ENCODE measurements at regions not wholly inside any gene's neighbourhood (a gene's known extent, or its start where the extent isn't known, plus 50 kb on each side); places are given as distances from the start of the nearest gene placed in this dataset.
"Not testable (repeated sequence)": the region's sequence is repeated elsewhere in the genome, so short reads cannot be mapped to it uniquely, and the experiment has no call there.

GRCh38 chr1:195909061-195909460, 699.2 kb downstream of the KCNT2 start:
- no peak for DNase-seq

DNA sequence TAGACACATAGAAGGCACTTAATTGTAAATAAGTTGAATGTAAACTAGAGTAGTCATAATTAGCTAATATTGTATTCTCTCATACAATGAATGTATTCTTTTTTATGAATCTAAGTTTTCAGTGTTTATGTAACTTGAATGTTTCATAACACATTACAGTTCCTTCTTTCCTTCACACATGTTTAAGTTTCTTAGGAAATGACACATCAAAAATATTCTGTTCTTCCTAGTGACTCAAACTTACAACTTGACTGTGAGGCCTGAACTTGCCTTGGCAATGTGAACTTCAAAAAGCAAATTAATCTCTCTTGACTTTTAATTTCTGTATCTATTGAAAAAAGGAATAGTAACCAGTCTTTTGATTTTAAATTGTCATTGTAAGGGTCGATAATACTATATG, 700.1 kb downstream of the KCNT2 start:
- DNase-seq, result no peak

DNA sequence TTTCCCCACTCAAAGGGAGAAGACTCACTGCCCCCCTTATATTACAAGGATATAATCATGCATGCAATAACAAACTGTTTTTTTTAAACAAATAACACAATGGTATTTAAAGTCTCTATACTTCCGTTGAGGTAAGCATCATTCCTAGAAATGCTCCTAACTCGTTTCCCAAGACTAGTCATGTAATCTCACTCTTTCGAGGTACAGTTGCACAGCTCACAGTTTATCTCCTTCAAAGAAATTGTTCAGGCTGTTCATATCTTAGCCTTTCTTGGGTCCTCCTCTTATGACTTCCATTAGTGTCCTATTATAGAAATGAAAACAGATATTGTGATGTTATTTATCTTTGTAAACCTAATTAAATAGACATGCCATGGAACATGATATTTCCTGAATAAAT, 705.0 kb downstream of the KCNT2 start:
- no peak for DNase-seq

- DNase-seq, result no peak
Observed at GRCh38 chr1:195902779-195903178, 705.5 kb downstream of the KCNT2 start.

GRCh38 chr1:195899762-195900352, 708.4 kb downstream of the KCNT2 start:
- no peak for DNase-seq

DNA sequence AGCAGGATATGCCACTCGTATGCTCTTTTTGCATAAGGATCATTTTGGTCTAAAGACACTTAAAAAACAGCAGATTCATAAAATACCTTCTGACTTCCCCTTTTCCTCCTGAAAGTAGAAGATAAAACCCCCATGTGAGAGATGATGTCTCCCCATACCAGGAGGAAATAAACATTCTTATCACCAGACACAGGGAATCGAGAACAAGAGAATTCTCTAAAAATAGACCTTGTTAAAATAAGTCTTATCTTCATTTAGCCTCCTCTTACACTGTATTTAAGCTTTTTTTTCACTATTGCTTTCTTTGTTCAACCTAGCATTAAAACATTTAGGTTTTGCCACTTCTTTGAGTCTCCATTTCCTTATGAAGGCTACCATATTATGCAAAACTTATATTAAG, 709.3 kb downstream of the KCNT2 start:
- DNase-seq, result no peak

DNA sequence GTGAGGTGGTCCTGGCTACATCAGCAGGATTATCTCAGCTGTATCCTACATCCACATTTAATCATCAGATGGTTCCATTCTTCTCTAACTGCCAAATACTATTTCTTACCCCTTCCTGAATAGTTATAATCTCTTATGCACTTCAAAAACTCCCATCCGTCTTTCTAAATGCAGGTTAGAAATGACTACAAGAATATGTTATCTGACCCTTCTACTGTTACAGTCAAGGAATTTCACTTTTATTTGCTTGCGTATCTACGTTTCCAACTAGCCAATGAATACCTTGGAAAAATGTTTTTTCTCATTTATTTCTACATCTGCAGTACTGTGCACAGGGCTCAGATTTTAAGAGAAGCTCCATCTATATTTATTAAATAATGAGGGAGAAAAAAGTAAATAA, 709.9 kb downstream of the KCNT2 start:
- DNase-seq, result no peak

DNA sequence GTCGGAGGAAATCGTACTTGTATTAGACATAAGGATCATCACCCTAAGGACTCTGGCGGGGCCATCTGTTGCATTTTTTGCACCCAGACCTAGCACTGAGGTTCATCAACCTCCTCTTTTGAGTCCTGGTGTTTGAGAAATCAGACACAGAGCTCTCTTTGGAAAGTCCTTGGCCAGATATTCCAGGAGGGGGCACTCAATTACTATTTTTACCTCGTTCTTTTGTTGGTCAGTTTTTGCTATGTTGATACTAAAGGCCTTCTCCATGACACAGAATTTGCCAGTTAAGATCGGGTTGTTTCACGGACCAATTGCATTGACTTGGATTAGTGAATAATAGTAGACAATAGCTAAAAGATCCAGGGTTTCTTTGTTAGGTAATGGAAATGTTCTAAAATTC, 711.2 kb downstream of the KCNT2 start:
- no peak for DNase-seq

DNA sequence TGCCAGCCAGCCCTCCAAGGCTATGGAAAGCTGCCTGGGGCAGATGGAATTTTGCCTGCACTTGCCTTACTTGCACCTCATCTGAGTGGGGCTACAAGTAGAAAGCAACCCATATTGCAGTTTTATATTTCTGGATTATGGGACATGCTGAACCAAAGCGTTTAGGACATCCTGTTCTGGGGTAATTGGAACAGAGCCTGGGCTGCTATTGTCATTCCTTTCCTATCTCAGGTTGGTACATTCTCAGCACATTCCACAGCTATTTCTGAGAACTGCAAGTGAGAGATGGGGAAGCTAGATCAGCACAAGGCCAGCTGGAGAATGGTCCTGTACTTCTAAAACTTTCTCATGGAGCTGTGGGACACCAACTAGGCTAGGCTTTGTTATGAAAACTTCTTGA, 713.8 kb downstream of the KCNT2 start:
- no peak for DNase-seq

DNA sequence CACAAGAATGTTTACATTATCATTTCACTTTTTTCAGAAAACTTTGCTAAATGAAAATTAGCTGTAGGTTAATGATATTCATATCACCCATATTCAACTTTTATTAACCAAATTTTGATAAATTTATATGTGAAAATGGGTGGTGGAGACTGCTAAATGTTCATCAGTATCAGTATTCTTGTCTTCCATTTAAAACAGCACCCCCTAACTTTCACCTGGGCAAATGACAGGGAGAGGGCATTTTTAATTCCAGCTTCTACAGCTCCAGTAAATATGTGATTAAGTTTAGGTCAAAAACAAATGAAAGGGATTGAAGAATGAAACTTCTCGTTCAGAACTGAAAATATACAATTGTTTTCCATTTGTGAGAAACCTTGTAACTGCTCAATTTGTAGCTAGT, 722.2 kb downstream of the KCNT2 start:
- no peak for DNase-seq

- DNase-seq, result no peak
Observed at GRCh38 chr1:195878478-195878877, 729.8 kb downstream of the KCNT2 start.

DNA sequence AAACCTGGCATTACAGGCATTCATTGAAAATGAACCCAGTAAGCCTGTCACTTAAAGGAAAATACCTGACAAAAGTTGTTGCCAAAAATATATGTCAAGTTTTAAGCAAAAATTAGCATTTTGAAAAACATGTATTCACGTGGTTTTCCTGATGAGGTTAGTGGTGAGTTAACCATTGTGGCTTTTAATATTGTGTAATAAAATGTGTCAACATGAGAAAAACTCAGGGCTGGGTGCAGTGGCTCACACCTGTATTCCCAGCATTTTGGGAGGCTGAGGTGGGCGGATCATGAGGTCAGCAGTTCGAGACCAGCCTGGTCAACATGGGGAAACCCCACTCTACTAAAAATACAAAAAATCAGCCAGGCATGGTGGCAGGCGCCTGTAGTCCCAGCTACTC, 731.4 kb downstream of the KCNT2 start:
- DNase-seq, result no peak

GRCh38 chr1:195872376-195872775, 735.9 kb downstream of the KCNT2 start:
- DNase-seq, result no peak

DNA sequence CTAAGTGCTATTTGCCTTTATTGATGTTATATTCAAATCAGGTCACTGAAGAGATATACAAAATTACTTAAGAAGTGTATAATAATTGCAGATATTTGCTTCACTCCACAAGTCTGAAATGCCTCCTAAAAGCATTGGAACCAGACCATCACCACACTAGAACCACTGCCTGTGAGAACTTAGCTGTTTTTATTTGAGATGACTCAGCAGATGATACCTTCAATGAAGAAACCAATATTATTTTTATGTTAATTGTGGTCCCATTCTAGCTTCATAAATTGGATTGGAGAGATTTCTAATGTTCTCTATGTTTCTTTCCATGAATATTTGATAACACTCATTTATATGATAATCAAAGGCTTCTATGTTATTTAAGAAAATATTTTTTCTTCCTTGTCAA, 740.6 kb downstream of the KCNT2 start:
- no peak for DNase-seq

GRCh38 chr1:195866781-195867222, 741.4 kb downstream of the KCNT2 start:
- DNase-seq, result no peak

DNA sequence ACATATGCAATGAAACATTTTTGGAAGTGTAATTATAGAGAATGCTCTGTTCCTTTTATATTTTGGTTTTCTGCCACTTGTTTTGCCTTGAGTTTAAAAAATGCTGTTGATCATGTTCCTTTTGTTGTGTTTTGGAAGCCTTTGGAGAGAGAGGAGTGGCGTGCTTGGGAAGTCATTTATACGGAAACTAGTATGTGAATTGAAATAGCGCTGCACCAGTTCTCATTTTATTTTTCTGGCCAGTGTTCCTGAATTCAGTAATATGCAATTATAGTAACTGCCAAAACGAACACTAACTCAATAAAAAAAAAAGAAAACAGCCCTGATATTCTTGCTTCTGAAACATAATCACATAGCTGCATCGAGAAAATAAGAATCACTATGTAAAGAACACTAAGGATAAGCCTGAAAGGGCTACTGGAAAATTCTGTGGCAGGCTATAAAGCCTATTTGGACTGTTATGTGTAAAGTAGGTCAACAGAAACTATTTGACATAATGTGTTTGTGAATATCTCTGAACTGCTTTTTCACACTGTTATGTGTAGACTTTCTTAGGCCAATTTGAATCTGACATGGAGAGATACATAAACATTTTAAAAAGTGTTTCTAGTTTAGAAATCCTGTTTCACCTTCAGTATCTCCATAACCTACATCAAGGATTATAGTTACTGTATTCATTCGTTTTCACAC, 742.0 kb downstream of the KCNT2 start:
- no peak for DNase-seq

- no peak for DNase-seq
Observed at GRCh38 chr1:195851804-195852203, 756.4 kb downstream of the KCNT2 start.

- no peak for DNase-seq
Observed at GRCh38 chr1:195851016-195851601, 757.1 kb downstream of the KCNT2 start.

- no peak for DNase-seq
Observed at GRCh38 chr1:195849180-195849579, 759.1 kb downstream of the KCNT2 start.

DNA sequence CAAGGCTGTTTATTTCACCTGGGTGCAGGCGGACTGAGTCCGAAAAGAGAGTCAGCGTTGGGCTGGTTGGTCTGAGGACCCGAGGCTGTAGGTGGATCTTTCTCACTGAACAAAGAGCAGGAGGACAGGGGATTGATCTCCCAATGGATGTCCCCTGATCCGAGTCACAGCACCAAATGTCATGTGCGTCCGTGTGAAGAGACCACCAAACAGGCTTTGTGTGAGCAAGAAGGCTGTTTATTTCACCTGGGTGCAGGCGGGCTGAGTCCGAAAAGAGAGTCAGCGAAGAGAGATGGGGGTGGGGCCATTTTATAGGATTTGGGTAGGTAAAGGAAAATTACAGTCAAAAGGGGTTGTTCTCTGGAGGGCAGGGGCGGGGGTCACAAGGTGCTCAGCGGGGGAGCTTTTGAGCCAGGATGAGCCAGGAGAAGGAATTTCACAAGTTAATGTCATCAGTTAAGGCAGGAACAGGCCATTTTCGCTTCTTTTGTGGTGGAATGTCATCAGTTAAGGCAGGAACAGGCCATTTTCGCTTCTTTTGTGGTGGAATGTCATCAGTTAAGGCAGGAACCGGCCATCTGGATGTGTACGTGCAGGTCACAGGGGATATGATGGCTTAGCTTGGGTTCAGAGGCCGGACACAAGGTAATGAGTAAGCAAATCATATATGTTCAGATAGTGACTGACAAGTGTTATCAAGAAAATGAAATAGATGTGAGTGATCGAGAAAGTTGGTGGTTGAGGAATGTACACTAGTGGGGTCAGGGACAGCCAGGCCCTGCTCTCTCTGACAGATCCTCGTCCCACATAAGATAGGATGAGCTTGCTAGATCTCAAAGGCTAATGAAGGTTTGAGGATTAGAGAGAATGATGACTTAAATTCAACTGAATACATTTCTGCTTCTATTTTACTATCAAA, 760.0 kb downstream of the KCNT2 start:
- not testable (repeated sequence) for DNase-seq

- DNase-seq, result peak; percentile 6 to 58
Observed at GRCh38 chr1:195831789-195832188, 776.5 kb downstream of the KCNT2 start.

GRCh38 chr1:195828325-195828724, 779.9 kb downstream of the KCNT2 start:
- DNase-seq, result no peak

DNA sequence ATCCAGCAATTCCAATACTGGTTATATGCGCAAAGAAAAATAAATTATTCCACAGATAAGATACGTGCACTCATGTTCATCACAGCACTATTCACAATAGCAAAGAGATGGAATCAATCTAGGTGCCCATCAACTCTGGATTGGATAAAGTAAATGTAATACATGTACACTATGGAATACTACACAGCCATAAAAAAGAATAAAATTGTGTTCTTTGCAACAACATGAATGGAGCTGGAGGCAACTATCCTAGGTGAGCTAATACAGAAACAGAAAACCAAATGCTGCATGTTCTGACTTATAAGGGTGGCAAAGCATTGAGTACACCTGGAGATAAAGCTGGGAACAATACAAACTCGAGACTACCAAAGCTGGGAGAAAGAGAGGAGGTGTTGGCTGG, 787.3 kb downstream of the KCNT2 start:
- no peak for DNase-seq

DNA sequence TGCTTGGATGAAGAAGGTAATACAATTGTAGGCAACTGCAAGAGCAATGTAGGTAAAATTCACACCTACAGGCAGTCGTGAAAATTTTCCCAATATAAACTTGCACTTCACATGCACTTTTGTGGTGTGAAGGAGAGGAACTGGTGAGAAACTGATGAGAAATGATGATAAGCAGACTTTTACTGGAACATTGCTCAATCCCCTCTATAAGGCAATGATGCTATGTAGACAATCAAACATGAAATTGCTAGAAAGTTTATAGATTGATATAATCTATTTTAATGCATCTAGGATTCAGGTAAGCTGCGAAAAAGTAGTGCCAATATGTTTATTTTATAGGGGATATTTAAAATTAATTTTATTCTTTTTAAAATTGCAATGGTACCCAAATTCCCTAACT, 802.2 kb downstream of the KCNT2 start:
- DNase-seq, result no peak
